ENCODE measurements at regions not wholly inside any gene's neighbourhood (a gene's known extent, or its start where the extent isn't known, plus 50 kb on each side); places are given as distances from the start of the nearest gene placed in this dataset.

DNA sequence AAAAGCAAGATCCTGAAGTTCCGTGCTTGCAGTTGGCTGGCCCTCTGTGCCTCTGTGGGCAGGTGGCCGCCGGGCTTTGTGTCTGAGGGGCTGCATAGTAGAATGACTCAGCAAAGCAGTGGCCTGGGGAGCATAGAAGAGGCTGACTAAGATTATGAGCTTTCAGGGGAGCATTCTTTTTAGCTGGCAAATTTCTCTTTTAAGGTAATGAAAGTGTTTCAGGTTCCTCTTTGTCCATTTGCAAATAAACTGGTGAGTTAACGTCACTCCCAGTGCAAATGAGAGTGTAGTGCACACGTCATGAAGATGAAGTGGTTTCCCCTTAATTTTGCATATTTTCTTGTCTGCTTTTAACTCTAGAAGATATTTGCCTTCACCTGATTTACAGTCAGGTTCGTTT is 98.6 kb downstream of the BCL2L11 start:
- Mint-ChIP-seq H3K4me1 (ENCODE audit: low read depth) (no peaks in the 10 kb centered on the region), H3K36me3 (ENCODE audit: low read depth) (peaks cover 10% of the 10 kb centered on the region), H3K27me3 (ENCODE audit: low read depth) (peaks cover 27% of the 10 kb centered on the region), H3K9me3 (peaks cover 11% of the 10 kb centered on the region), H3K27ac (no peak overlapping the region), H3K4me3 (no peak overlapping the region)
- DNase-seq: no peak
- CTCF ChIA-PET: no interaction called here
- intact Hi-C loops (cut with micrococcal nuclease): no loop called here

DNA sequence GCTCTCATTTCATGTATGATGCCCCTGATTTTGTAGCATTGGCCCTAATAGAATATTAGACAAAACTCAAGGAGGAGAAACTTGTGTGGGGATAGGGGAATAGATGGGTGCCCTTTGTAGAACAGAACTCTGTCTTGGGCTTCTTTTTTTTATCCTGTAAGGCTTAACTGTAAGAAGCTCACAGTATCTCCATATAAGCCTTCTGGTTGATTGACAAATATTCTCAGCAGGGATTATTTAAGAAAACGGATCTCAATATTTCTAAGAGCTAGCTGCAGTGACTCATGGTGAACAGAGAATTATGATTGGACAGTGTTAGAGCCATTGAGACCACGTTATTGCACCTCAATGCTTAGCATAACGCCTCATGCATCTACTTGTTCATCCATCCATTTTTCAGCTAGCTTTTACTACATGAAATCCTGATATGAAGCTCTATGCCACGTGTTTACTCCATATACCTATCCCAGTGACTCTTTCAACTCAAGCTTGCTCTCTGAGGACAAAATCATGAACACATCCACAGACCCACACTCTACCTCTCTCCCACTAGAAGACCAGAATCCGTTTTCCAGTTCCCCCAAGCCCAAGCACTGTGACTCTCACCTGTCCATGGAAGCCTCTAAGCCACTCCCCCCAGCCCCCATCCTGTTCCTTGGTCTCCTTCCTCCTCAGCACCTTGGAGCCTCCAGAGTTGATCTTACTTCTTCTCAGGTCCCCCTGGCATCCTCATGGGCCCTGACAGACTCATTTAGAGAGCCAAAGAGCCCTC is 99.2 kb downstream of the BCL2L11 start:
- H3K27ac Mint-ChIP-seq: no peak overlapping the region

DNA sequence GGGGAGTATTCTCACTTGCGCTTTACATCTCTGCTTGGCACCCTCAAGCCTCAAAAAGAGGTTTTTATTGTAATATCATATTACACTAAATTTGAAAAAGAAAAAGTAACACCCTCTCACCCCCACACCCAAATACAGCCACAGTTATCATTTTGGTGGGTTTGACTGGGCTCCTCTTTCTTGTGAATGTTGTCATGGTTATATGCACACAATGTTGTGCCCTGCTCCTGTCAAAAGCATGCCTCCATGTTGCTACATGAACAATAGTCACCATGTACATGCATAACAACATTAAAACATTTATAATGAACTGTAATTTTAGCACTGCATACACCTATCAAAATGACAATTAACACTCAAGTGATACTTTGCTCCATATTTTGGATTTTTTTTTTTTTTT is 100.2 kb downstream of the BCL2L11 start:
- Mint-ChIP-seq H3K36me3 (ENCODE audit: low read depth) (no peaks in the 10 kb centered on the region), H3K9me3 (peaks cover 2% of the 10 kb centered on the region), H3K4me3 (no peak overlapping the region), H3K4me1 (ENCODE audit: low read depth) (peaks cover 3% of the 10 kb centered on the region), H3K27ac (no peak overlapping the region), H3K27me3 (ENCODE audit: low read depth) (peaks cover 33% of the 10 kb centered on the region)
- CTCF ChIA-PET: no interaction called here
- no peak for DNase-seq
- intact Hi-C loops (cut with micrococcal nuclease): no loop called here

More for the DNA sequence above, 99.2 kb downstream of the BCL2L11 start:
- Mint-ChIP-seq H3K9me3 (peaks cover 5% of the 10 kb centered on the region), H3K4me3 (no peak overlapping the region), H3K27me3 (ENCODE audit: low read depth) (peaks cover 24% of the 10 kb centered on the region), H3K4me1 (ENCODE audit: low read depth) (no peaks in the 10 kb centered on the region), H3K36me3 (ENCODE audit: low read depth) (peaks cover 5% of the 10 kb centered on the region)
- DNase-seq: no peak
- CTCF ChIA-PET: interaction anchor here (0.6 kb wide), 1 partner anchor 491 kb away, joined by 3 read pairs; no protein-coding TSS in a partner anchor
- intact Hi-C loops (cut with micrococcal nuclease): no loop called here

DNA sequence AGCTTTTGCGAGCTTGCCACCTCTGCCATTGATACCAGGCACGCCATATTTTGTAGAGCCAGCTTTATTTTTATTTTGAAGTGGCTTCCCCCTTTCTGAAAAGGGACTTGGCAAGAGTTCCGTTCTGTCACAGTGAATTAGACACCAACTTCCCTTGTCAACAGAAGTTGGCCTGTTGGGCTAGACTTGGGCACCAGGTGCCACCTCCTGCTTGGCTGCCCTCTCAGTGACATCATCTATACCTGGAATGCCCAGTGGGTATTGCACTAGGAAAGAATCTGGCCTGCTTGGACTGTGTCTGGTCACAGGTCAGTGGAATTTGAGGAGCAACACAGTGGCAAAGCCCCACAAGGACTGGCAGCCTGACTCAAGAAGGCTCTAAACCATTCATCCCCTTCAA is 101.0 kb downstream of the BCL2L11 start:
- intact Hi-C loops (cut with micrococcal nuclease): no loop called here
- H3K27me3 Mint-ChIP-seq (ENCODE audit: low read depth): peaks cover 35% of the 10 kb centered on the region

DNA sequence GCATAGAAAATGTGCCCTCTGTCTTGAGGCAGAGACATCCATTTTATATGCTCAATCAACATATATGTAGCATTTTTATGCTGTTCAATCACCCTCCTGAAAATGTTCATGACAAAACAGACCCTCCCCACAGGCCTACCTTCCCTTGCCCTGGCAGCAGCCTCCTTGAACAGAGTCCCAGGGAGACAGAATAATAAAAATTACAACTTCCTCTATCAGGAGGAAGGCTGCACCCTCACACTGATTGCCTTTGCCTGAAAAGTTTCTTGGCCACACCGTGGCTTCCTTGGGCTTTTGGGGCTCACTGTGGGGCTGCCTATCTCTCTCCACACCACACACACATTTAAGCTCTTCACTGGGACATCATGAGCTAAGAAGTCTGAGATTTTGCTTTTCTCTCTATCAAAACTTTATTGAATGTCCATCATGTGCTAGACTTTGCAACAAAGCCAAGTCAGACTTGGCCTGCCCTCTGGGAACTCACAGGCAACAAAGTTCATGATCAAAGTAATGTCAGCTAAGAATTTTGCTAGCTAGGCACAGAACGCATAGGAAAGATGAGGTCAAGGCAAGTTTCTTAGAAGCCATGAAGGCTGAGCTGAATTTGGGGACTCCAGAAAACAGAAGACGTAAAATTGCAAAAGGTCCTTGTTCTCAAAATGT is 101.6 kb downstream of the BCL2L11 start:
- intact Hi-C loops (cut with micrococcal nuclease): no loop called here
- H3K4me1 Mint-ChIP-seq (ENCODE audit: low read depth): peaks cover 11% of the 10 kb centered on the region
- no peaks in the 10 kb centered on the region for H3K9me3 Mint-ChIP-seq
- CTCF ChIA-PET: no interaction called here
- no peak for DNase-seq
- H3K27ac Mint-ChIP-seq: no peak overlapping the region
- peaks cover 35% of the 10 kb centered on the region for H3K27me3 Mint-ChIP-seq (ENCODE audit: low read depth)
- no peaks in the 10 kb centered on the region for H3K36me3 Mint-ChIP-seq (ENCODE audit: low read depth)
- no peak overlapping the region for H3K4me3 Mint-ChIP-seq

More for the DNA sequence above, 101.0 kb downstream of the BCL2L11 start:
- no peaks in the 10 kb centered on the region for H3K36me3 Mint-ChIP-seq (ENCODE audit: low read depth)
- no peak for DNase-seq
- H3K9me3 Mint-ChIP-seq: peaks cover 2% of the 10 kb centered on the region
- H3K4me1 Mint-ChIP-seq (ENCODE audit: low read depth): peaks cover 6% of the 10 kb centered on the region
- no peak overlapping the region for H3K27ac Mint-ChIP-seq
- no peak overlapping the region for H3K4me3 Mint-ChIP-seq
- CTCF ChIA-PET: no interaction called here

DNA sequence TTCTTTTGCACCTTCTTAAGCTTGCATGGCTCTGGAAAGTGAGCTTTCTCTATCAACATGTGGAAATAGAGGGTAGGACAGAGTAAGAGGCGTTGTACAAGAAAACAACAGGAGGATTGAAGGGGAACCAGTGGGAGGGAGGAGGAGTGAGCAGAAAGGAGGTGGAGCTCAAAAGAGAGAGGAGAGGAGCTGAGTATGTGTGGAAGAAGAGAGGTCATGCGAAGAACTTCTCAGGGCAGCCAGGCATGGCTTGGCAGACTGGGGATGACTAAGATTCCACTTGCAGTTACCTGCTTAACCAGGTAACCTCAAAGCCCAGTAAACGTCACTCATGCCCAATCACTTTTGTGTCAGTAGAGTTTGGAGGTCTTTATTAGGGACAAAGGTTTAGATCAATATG is 105.1 kb downstream of the BCL2L11 start:
- Mint-ChIP-seq H3K27me3 (ENCODE audit: low read depth) (peaks cover 21% of the 10 kb centered on the region), H3K4me1 (ENCODE audit: low read depth) (peaks cover 11% of the 10 kb centered on the region), H3K27ac (no peak overlapping the region), H3K9me3 (peaks cover 4% of the 10 kb centered on the region), H3K4me3 (no peak overlapping the region), H3K36me3 (ENCODE audit: low read depth) (no peaks in the 10 kb centered on the region)
- intact Hi-C loops (cut with micrococcal nuclease): no loop called here
- CTCF ChIA-PET: no interaction called here
- DNase-seq: no peak

DNA sequence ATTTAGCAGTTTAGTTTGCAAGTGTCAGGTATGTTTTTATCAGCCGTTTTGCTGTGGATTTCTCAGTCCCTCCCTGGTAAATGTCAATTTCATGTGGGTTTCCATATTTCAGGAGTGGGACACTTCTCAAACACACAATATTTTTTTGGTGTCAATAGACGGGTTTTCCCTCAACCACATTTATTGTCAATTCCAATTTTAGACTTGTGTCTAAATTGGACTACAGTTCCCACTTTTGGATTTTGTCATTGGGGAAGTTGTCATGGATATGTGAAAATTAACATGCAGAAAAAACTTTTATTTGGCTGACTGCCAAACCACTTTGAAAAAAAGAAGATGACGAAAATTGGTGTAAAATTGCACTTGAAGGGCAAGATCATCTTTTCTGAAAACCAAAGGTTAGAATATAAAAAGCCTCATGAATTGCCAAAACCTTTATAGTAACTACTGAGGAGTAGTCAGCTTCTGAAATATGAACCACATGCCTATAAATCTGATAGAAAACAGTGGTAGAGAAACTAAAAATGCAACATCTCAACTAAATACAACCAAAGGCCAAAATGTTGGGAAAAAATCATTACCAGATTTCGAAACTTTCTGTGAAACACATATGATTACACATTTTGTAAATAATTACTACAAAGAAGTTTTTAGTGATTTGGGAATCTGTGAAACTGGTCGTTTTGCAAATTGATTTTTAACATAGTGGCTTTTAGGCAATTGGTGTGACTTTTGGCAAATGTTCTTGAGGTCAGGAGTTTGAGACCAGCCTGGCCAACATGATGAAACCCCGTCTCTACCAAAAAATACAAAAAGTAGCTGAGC is 106.4 kb downstream of the BCL2L11 start:
- Mint-ChIP-seq H3K36me3 (ENCODE audit: low read depth) (no peaks in the 10 kb centered on the region), H3K9me3 (peaks cover 4% of the 10 kb centered on the region), H3K27ac (no peak overlapping the region), H3K4me3 (no peak overlapping the region), H3K27me3 (ENCODE audit: low read depth) (peaks cover 19% of the 10 kb centered on the region), H3K4me1 (ENCODE audit: low read depth) (peaks cover 11% of the 10 kb centered on the region)
- CTCF ChIA-PET: no interaction called here
- DNase-seq: no peak
- intact Hi-C loops (cut with micrococcal nuclease): no loop called here

DNA sequence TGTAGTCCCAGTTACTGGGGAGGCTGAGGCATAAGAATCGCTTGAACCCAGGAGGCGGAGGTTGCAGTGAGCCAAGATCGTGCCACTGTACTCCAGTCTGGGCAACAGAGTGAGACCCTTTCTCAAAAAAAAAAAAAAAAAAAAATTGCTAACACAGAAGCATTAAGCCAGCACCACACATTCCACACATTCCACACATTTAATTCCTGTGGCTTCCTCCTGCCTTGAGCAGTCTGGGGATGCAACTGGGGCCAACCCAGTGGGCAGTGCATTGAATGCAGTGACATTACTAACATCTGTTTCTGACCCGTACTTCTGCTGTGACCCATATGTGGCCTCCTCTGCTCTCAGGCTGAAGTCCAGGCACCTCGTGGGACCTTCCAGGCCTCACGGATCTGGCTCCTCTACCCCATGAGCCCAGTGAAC is 107.0 kb downstream of the BCL2L11 start:
- H3K27me3 Mint-ChIP-seq (ENCODE audit: low read depth): peaks cover 14% of the 10 kb centered on the region
- DNase-seq: no peak
- H3K4me1 Mint-ChIP-seq (ENCODE audit: low read depth): peaks cover 11% of the 10 kb centered on the region
- H3K27ac Mint-ChIP-seq: no peak overlapping the region
- H3K4me3 Mint-ChIP-seq: no peak overlapping the region
- CTCF ChIA-PET: no interaction called here
- intact Hi-C loops (cut with micrococcal nuclease): no loop called here
- H3K9me3 Mint-ChIP-seq: peaks cover 4% of the 10 kb centered on the region
- no peaks in the 10 kb centered on the region for H3K36me3 Mint-ChIP-seq (ENCODE audit: low read depth)

DNA sequence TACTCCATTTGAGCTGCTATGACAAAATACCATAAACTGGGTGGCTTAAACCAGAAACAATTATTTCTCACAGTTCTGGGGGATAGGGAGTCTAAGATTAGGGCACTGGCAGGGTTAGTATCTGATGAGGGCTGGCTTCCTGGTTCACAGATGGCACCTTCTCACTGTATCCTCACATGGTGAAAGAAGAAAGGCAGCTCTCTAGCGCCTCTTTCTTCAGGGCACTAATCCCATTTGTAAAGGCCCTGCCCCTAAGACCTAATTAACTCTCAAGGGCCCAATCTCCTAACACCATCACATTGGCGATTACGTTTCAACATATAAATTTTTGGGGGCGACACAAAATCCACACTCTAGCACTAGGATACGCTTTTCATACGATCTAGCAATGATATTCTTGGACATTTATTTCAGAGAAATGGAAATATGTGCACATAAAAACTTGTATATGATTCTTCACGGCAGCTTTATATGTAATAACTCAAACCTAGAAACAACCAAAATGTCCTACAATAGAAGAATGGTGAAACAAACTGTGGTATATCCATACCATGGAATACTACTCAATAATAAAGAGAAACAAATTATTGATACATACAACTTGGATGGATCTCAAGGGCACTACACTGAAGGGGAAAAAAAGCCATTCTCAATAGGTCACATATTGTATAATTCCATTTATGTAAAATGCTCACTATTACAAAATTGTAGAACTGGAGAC is 111.0 kb downstream of the BCL2L11 start:
- Mint-ChIP-seq H3K27me3 (ENCODE audit: low read depth) (peaks cover 1% of the 10 kb centered on the region), H3K36me3 (ENCODE audit: low read depth) (no peaks in the 10 kb centered on the region), H3K4me3 (no peak overlapping the region), H3K27ac (no peak overlapping the region), H3K9me3 (peaks cover 4% of the 10 kb centered on the region), H3K4me1 (ENCODE audit: low read depth) (peaks cover 5% of the 10 kb centered on the region)
- intact Hi-C loops (cut with micrococcal nuclease): no loop called here
- CTCF ChIA-PET: no interaction called here
- no peak for DNase-seq

DNA sequence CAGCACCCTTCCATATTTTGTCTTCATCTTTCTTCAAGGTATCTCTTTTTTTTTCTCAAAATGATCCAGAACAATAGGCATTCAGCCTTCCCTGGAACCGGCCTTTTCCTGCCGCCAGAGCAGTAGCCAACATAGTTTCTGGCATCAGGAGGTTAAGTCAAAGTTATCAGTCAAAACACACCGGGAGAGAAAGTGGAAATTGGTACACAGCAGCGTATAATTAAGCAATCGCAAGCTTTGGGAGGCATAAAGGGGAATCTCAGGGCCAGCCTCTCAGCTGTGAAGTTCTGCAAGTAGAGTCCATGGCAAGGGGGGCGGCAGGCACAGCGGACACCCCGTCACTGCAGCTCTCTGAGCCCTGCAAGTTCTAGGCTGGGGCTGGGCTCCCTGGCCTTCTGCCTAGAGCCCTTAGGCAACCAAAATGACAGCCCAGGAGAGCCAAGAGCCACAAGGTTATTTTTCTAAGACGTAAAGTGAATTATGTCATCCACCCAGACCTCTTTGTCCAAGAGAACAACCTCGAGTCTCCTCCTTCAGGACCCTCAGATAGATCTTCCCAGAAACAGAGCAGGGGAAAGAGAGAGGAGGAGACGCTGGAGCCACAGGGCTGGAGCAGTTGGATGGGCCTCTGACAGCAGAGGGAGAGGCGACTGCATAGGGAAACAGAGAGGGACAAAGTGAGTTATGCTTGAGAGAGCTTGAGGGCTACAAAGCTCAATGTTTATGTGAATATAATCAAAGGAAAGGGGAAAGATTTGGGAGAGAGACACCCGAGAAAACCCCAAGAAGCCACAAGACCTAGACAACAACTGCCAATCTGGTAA is 114.7 kb downstream of the BCL2L11 start:
- CTCF ChIA-PET: no interaction called here
- Mint-ChIP-seq H3K9me3 (no peaks in the 10 kb centered on the region), H3K4me1 (ENCODE audit: low read depth) (no peaks in the 10 kb centered on the region), H3K27ac (no peak overlapping the region), H3K4me3 (no peak overlapping the region), H3K36me3 (ENCODE audit: low read depth) (no peaks in the 10 kb centered on the region), H3K27me3 (ENCODE audit: low read depth) (peaks cover 1% of the 10 kb centered on the region)
- intact Hi-C loops (cut with micrococcal nuclease): no loop called here
- no peak for DNase-seq

DNA sequence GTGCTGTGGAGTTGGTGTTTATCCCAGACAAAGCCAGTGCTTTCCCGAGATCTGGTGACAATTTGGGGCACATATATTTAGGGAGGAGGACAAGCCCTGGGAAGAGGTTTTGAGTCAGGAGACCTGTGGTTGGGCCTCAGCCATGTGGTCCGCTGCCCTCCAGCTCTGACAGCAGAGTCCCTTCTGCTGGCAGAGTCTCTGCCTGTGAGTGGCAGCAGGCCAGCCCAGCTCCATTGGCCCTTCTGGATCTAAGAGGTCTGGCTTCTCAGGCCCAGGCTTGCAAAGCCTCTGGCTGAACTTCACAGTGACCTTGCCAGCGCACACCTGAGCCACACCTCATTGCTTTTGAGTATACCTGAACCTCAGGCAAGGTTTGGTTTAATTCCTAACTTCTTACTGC is 115.3 kb downstream of the BCL2L11 start:
- Mint-ChIP-seq H3K9me3 (no peaks in the 10 kb centered on the region), H3K27ac (no peak overlapping the region), H3K27me3 (ENCODE audit: low read depth) (peaks cover 1% of the 10 kb centered on the region), H3K36me3 (ENCODE audit: low read depth) (no peaks in the 10 kb centered on the region), H3K4me3 (no peak overlapping the region), H3K4me1 (ENCODE audit: low read depth) (no peaks in the 10 kb centered on the region)
- DNase-seq: no peak
- CTCF ChIA-PET: no interaction called here
- intact Hi-C loops (cut with micrococcal nuclease): no loop called here
